ENCODE measurements at regions not wholly inside any gene's neighbourhood (a gene's known extent, or its start where the extent isn't known, plus 50 kb on each side); places are given as distances from the start of the nearest gene placed in this dataset.

- Mint-ChIP-seq H3K4me1 (ENCODE audit: low read depth, unreplicated experiment) (no peaks in the 10 kb centered on the region), H3K27ac (ENCODE audit: unreplicated experiment) (no peak overlapping the region), H3K36me3 (ENCODE audit: insufficient read depth, unreplicated experiment) (no peaks in the 10 kb centered on the region), H3K27me3 (ENCODE audit: insufficient read depth, unreplicated experiment) (no peaks in the 10 kb centered on the region), H3K4me3 (ENCODE audit: unreplicated experiment) (no peak overlapping the region), H3K9me3 (ENCODE audit: unreplicated experiment) (no peaks in the 10 kb centered on the region)
- POLR2A ChIA-PET = no interaction called here
- Histone ChIP-seq H3K4me1 (no peaks in the 10 kb centered on the region), H3K9me3 (no peaks in the 10 kb centered on the region), H3K27me3 (replicated peaks; ENCODE audit: control insufficient read depth, insufficient read depth, low read length) (no peaks in the 10 kb centered on the region), H3K4me3 (ENCODE audit: low read depth, low read length) (no peak overlapping the region), H3K36me3 (ENCODE audit: control insufficient read depth, insufficient read depth, low read length) (no peaks in the 10 kb centered on the region)
- no peak for DNase-seq
- CTCF ChIA-PET = no interaction called here
- TF ChIP-seq, protein P1, sequence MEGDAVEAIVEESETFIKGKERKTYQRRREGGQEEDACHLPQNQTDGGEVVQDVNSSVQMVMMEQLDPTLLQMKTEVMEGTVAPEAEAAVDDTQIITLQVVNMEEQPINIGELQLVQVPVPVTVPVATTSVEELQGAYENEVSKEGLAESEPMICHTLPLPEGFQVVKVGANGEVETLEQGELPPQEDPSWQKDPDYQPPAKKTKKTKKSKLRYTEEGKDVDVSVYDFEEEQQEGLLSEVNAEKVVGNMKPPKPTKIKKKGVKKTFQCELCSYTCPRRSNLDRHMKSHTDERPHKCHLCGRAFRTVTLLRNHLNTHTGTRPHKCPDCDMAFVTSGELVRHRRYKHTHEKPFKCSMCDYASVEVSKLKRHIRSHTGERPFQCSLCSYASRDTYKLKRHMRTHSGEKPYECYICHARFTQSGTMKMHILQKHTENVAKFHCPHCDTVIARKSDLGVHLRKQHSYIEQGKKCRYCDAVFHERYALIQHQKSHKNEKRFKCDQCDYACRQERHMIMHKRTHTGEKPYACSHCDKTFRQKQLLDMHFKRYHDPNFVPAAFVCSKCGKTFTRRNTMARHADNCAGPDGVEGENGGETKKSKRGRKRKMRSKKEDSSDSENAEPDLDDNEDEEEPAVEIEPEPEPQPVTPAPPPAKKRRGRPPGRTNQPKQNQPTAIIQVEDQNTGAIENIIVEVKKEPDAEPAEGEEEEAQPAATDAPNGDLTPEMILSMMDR (IDR thresholded peaks at IDR 0.05; ENCODE audit: insufficient read depth in 1 of 2, low read depth in 1 of 2, low read length in 1 of 2, severe bottlenecking in 1 of 2, unreplicated experiment in 1 of 2) = no peak
- BruUV-seq (replicated peaks) = no TSS peak
- intact Hi-C loops (cut with micrococcal nuclease; ENCODE audit: unreplicated experiment) = no loop called here
These were observed 289.8 kb upstream of the STS start for GRCh38 chrX:6857749-6858148.

DNA sequence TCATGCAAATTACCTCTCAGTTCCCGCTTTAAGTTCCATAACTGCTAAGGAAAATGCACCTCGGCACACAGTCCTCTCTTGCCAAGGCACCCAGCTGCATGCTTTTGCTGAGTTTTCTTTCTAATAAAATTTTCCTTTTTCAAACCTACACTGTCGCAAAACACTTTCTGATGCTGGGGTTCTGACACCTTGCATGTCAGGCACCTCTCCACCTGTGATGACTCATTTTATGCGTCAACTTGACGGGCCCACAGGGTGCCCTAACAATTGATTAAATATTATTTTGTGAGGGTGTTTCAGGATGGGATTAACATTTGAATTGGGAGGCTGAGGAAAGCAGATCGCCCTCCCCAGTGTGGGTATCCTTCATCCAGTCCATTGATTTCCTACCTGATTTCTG lies 291.0 kb upstream of the STS start:
- Mint-ChIP-seq H3K27me3 (ENCODE audit: insufficient read depth, unreplicated experiment) (no peaks in the 10 kb centered on the region), H3K36me3 (ENCODE audit: insufficient read depth, unreplicated experiment) (no peaks in the 10 kb centered on the region), H3K4me1 (ENCODE audit: low read depth, unreplicated experiment) (no peaks in the 10 kb centered on the region), H3K27ac (ENCODE audit: unreplicated experiment) (no peak overlapping the region), H3K9me3 (ENCODE audit: unreplicated experiment) (no peaks in the 10 kb centered on the region), H3K4me3 (ENCODE audit: unreplicated experiment) (no peak overlapping the region)
- POLR2A ChIA-PET = no interaction called here
- CTCF ChIA-PET = no interaction called here
- H3K4me3 ChIP-seq (ENCODE audit: low read depth, low read length) = no peak overlapping the region
- no TSS peak for BruUV-seq (replicated peaks)
- intact Hi-C loops (cut with micrococcal nuclease; ENCODE audit: unreplicated experiment) = no loop called here
- no peaks in the 10 kb centered on the region for H3K36me3 ChIP-seq (ENCODE audit: control insufficient read depth, insufficient read depth, low read length)
- TF ChIP-seq, protein P1 (IDR thresholded peaks at IDR 0.05; ENCODE audit: insufficient read depth in 1 of 2, low read depth in 1 of 2, low read length in 1 of 2, severe bottlenecking in 1 of 2, unreplicated experiment in 1 of 2) = no peak
- H3K4me1 ChIP-seq = no peaks in the 10 kb centered on the region
- DNase-seq = no peak
- no peaks in the 10 kb centered on the region for H3K9me3 ChIP-seq
- H3K27me3 ChIP-seq (replicated peaks; ENCODE audit: control insufficient read depth, insufficient read depth, low read length) = no peaks in the 10 kb centered on the region

DNA sequence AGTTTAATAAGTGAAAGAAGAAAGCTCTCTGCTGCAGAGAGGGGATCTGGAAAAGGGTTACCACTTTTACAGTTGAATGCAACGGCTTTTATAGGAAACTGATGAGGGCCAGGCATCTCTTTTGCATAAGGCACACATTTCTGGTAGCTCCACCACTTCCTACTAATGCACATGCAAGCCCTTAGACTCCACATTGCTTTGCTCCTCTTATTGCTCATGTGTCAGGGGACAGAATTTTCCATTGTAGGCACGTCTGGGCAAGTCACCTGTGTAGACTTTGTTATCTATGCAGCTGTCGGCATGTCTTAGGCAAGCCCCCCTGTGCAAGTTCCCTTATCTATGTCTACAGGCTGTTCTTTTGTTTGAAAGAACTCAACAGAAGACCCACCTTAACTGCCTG lies 294.6 kb upstream of the STS start:
- Mint-ChIP-seq H3K27me3 (ENCODE audit: insufficient read depth, unreplicated experiment) (no peaks in the 10 kb centered on the region), H3K27ac (ENCODE audit: unreplicated experiment) (no peak overlapping the region), H3K4me3 (ENCODE audit: unreplicated experiment) (no peak overlapping the region), H3K36me3 (ENCODE audit: insufficient read depth, unreplicated experiment) (no peaks in the 10 kb centered on the region), H3K9me3 (ENCODE audit: unreplicated experiment) (no peaks in the 10 kb centered on the region), H3K4me1 (ENCODE audit: low read depth, unreplicated experiment) (no peaks in the 10 kb centered on the region)
- TF ChIP-seq, protein P1 (IDR thresholded peaks at IDR 0.05; ENCODE audit: insufficient read depth in 1 of 2, low read depth in 1 of 2, low read length in 1 of 2, severe bottlenecking in 1 of 2, unreplicated experiment in 1 of 2) = no peak
- no peak overlapping the region for H3K4me3 ChIP-seq (ENCODE audit: low read depth, low read length)
- H3K27me3 ChIP-seq (replicated peaks; ENCODE audit: control insufficient read depth, insufficient read depth, low read length) = no peaks in the 10 kb centered on the region
- ChIA-PET POLR2A (no interaction called here), CTCF (no interaction called here)
- no TSS peak for BruUV-seq (replicated peaks)
- H3K4me1 ChIP-seq = no peaks in the 10 kb centered on the region
- peak; percentile 1 to 28 for DNase-seq
- H3K9me3 ChIP-seq = no peaks in the 10 kb centered on the region
- no peaks in the 10 kb centered on the region for H3K36me3 ChIP-seq (ENCODE audit: control insufficient read depth, insufficient read depth, low read length)
- intact Hi-C loops (cut with micrococcal nuclease; ENCODE audit: unreplicated experiment) = no loop called here

Data from Caco-2 (cell line).